Uterus (tissue), 2 donors: ENCODE measurements at regions not wholly inside any gene's neighbourhood (a gene's known extent, or its start where the extent isn't known, plus 50 kb on each side); places are given as distances from the start of the nearest gene placed in this dataset.

ENCODE experiments used
- POLR2A ChIP-seq, 2 donors: fragments of 450-650 bp; IDR thresholded peaks; one replicate each; pipeline ENCODE4 v1.6.1; 2016; ENCODE audit warnings: antibody characterized with exemption in 2 of 2, mild to moderate bottlenecking in 1 of 2, moderate library complexity in 1 of 2
- TF ChIP-seq, protein P1 (sequence below), 4 experiments: fragments of 200-600 bp in 2 of 4; fragments of 450-650 bp in 2 of 4; sonication (generic) in 2 of 4; IDR thresholded peaks; one replicate each; pipeline ENCODE4 v1.5.1; 2016 to 2019; ENCODE audit warnings: antibody characterized with exemption in 4 of 4, mild to moderate bottlenecking in 2 of 4, moderate library complexity in 1 of 4

DNA sequence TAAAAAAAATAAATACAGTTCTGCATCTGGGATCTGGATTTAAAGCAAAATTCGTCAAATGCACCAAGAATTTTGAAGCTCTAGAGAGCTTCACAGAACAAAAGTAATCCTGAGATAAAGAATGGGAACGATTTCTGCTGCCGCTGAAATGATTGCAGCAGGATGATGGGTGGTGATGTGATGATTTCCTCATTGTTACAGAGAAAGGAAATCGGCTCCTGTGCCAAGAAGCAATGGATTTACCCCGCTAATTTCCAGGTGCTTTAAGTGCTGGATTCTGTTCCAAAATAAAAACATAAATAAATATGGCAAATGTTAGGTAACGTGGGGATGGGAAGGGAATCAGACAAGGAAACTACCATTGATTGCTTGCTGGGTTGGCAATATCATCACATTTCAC lies 1067.9 kb upstream of the MAP3K7 start:
- TF ChIP-seq, protein P1, sequence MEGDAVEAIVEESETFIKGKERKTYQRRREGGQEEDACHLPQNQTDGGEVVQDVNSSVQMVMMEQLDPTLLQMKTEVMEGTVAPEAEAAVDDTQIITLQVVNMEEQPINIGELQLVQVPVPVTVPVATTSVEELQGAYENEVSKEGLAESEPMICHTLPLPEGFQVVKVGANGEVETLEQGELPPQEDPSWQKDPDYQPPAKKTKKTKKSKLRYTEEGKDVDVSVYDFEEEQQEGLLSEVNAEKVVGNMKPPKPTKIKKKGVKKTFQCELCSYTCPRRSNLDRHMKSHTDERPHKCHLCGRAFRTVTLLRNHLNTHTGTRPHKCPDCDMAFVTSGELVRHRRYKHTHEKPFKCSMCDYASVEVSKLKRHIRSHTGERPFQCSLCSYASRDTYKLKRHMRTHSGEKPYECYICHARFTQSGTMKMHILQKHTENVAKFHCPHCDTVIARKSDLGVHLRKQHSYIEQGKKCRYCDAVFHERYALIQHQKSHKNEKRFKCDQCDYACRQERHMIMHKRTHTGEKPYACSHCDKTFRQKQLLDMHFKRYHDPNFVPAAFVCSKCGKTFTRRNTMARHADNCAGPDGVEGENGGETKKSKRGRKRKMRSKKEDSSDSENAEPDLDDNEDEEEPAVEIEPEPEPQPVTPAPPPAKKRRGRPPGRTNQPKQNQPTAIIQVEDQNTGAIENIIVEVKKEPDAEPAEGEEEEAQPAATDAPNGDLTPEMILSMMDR (IDR thresholded peaks at IDR 0.05): no peak
- no peak for TF ChIP-seq POLR2A (IDR thresholded peaks at IDR 0.05)
